GM11168 (cell line): ENCODE measurements at regions not wholly inside any gene's neighbourhood (a gene's known extent, or its start where the extent isn't known, plus 50 kb on each side); places are given as distances from the start of the nearest gene placed in this dataset.

ENCODE experiments used
- in situ Hi-C: fragments of 300-500 bp; cut with MboI; formaldehyde crosslinking; loops from one replicate; pipeline ENCODE4 v1.12.0; 2022; ENCODE audit warnings: low sequenced_read_pairs; ENCODE audit not compliant: unreplicated experiment

- in situ Hi-C loops, result no loop called here
These were observed 496.9 kb downstream of the KCTD12 start for GRCh38 chr13:76389321-76389720.

- in situ Hi-C loops, result no loop called here
These were observed 498.6 kb downstream of the KCTD12 start for GRCh38 chr13:76387566-76387965.

GRCh38 chr13:76386321-76386720 lies 499.9 kb downstream of the KCTD12 start:
- in situ Hi-C loops, result no loop called here

GRCh38 chr13:76385586-76385985 lies 500.6 kb downstream of the KCTD12 start:
- in situ Hi-C loops, result no loop called here

GRCh38 chr13:76383676-76384461 lies 502.3 kb downstream of the KCTD12 start:
- in situ Hi-C loops, result no loop called here

- in situ Hi-C loops, result no loop called here
These were observed 505.6 kb downstream of the KCTD12 start for GRCh38 chr13:76380446-76381065.

- in situ Hi-C loops, result no loop called here
These were observed 506.7 kb downstream of the KCTD12 start for GRCh38 chr13:76379341-76380105.

GRCh38 chr13:76378767-76379166 lies 507.4 kb downstream of the KCTD12 start:
- in situ Hi-C loops, result no loop called here

GRCh38 chr13:76363682-76364289 lies 522.4 kb downstream of the KCTD12 start:
- in situ Hi-C loops, result no loop called here

- in situ Hi-C loops, result no loop called here
These were observed 524.3 kb downstream of the KCTD12 start for GRCh38 chr13:76361868-76362267.

GRCh38 chr13:76351541-76352229 lies 534.5 kb downstream of the KCTD12 start:
- in situ Hi-C loops, result no loop called here

GRCh38 chr13:76350399-76350798 lies 535.8 kb downstream of the KCTD12 start:
- in situ Hi-C loops, result no loop called here

- in situ Hi-C loops, result no loop called here
These were observed 536.5 kb downstream of the KCTD12 start for GRCh38 chr13:76349700-76350099.

- in situ Hi-C loops, result no loop called here
These were observed 546.6 kb downstream of the KCTD12 start for GRCh38 chr13:76339649-76340048.

GRCh38 chr13:76338003-76338402 lies 548.2 kb downstream of the KCTD12 start:
- in situ Hi-C loops, result no loop called here

GRCh38 chr13:76336889-76337844 lies 549.0 kb downstream of the KCTD12 start:
- in situ Hi-C loops, result no loop called here

GRCh38 chr13:76335463-76335862 lies 550.7 kb downstream of the KCTD12 start:
- in situ Hi-C loops, result no loop called here

GRCh38 chr13:76331943-76332712 lies 554.1 kb downstream of the KCTD12 start:
- in situ Hi-C loops, result no loop called here
